HFFc6 (cell line): ENCODE measurements at regions not wholly inside any gene's neighbourhood (a gene's known extent, or its start where the extent isn't known, plus 50 kb on each side); places are given as distances from the start of the nearest gene placed in this dataset.

Experiments
- DNase-seq: peaks from one replicate; pipeline ENCODE4 v3.0.0-alpha.2; 2018
- H3K27ac Mint-ChIP-seq: 2 replicates; pipeline ENCODE4 v1.8.0; 2020; ENCODE audit warnings: mild to moderate bottlenecking, mixed read lengths
- H3K27me3 Mint-ChIP-seq: 2 replicates; pipeline ENCODE4 v1.8.0; 2021; ENCODE audit warnings: mild to moderate bottlenecking, moderate library complexity, mixed read lengths; ENCODE audit not compliant: insufficient read depth
- H3K36me3 Mint-ChIP-seq: 2 replicates; pipeline ENCODE4 v1.8.0; 2021; ENCODE audit warnings: low read depth, mixed read lengths
- H3K4me1 Mint-ChIP-seq: 2 replicates; pipeline ENCODE4 v1.8.0; 2020; ENCODE audit warnings: low read depth, mixed read lengths
- H3K4me3 Mint-ChIP-seq: 2 replicates; pipeline ENCODE4 v1.8.0; 2020; ENCODE audit warnings: mild to moderate bottlenecking, moderate library complexity, mixed read lengths
- H3K9me3 Mint-ChIP-seq: 2 replicates; pipeline ENCODE4 v1.8.0; 2020; ENCODE audit warnings: mild to moderate bottlenecking, mixed read lengths
- CTCF ChIP-seq: fragments of 200-600 bp; sonication (generic); IDR thresholded peaks from 2 replicates; pipeline ENCODE4 v1.5.0; 2021; ENCODE audit warnings: antibody characterized with exemption, mild to moderate bottlenecking

DNA sequence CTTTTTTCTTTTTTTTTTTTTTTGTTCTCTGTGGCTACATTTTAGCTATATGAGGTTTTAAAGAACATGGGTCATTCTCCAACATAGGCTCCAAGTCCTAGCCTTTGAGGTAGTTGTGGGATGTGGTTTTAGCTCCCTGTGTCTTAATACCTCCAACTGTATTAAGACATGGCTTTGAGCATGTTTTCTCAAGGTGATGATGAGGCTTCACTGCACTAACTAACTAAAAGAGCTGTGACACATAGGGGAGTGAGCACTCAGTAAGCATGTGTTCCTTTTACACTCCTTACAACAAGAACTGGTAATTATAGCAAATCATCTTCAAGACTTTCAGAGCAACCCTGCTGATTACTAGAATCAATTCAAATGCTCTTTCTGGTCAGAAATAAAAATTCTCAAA is 333.6 kb upstream of the CCNH start:
- Mint-ChIP-seq H3K27me3 (no peaks in the 10 kb centered on the region), H3K9me3 (peaks cover 17% of the 10 kb centered on the region), H3K4me1 (no peaks in the 10 kb centered on the region), H3K36me3 (no peaks in the 10 kb centered on the region), H3K27ac (no peak overlapping the region), H3K4me3 (no peak overlapping the region)
- no peak for DNase-seq
- no peak for TF ChIP-seq CTCF

GRCh38 chr5:87741881-87742280 is 329.2 kb upstream of the CCNH start:
- Mint-ChIP-seq H3K36me3 (no peaks in the 10 kb centered on the region), H3K27me3 (no peaks in the 10 kb centered on the region), H3K9me3 (peaks cover 17% of the 10 kb centered on the region), H3K27ac (no peak overlapping the region), H3K4me3 (no peak overlapping the region), H3K4me1 (no peaks in the 10 kb centered on the region)
- TF ChIP-seq CTCF, result no peak
- no peak for DNase-seq

- Mint-ChIP-seq H3K4me3 (no peak overlapping the region), H3K27me3 (no peaks in the 10 kb centered on the region), H3K4me1 (no peaks in the 10 kb centered on the region), H3K9me3 (0 out of 2 replicates have a peak, but pooled peaks cover 4% of the 10 kb centered on the region), H3K27ac (no peak overlapping the region), H3K36me3 (no peaks in the 10 kb centered on the region)
- TF ChIP-seq CTCF, result no peak
- no peak for DNase-seq
Observed at GRCh38 chr5:87735923-87736322, 323.2 kb upstream of the CCNH start.

DNA sequence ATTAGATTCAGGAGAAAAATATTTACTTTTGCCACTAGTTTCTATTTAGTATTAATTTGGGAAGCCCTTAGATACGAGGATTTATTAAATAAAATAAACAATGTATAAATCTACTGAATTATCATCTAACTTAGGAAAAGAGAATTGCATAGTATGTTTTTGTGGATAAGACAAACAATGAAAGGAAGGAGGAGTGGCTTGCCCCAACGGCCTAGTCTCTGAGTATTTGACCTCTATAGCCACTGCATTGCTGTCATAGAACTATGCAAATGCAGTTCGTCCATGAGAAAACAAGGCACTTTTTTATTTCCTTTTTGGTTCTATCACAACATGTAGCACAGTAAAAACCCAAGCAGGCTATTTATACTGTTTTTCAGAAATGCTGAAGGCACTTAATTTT is 321.2 kb upstream of the CCNH start:
- no peak overlapping the region for H3K4me3 Mint-ChIP-seq
- no peaks in the 10 kb centered on the region for H3K36me3 Mint-ChIP-seq
- no peak for TF ChIP-seq CTCF
- no peak overlapping the region for H3K27ac Mint-ChIP-seq
- no peaks in the 10 kb centered on the region for H3K4me1 Mint-ChIP-seq
- H3K27me3 Mint-ChIP-seq, result no peaks in the 10 kb centered on the region
- no peak for DNase-seq
- H3K9me3 Mint-ChIP-seq, result peaks cover 11% of the 10 kb centered on the region; the same call in 1 of the 2 replicates

- H3K4me3 Mint-ChIP-seq, result no peak overlapping the region
- H3K36me3 Mint-ChIP-seq, result no peaks in the 10 kb centered on the region
- H3K9me3 Mint-ChIP-seq, result peaks cover 11% of the 10 kb centered on the region; the same call in 1 of the 2 replicates
- H3K27ac Mint-ChIP-seq, result no peak overlapping the region
- H3K27me3 Mint-ChIP-seq, result no peaks in the 10 kb centered on the region
- no peaks in the 10 kb centered on the region for H3K4me1 Mint-ChIP-seq
- DNase-seq, result no peak
- no peak for TF ChIP-seq CTCF
Observed at GRCh38 chr5:87732875-87733768, 320.4 kb upstream of the CCNH start.
